ENCODE measurements at regions not wholly inside any gene's neighbourhood (a gene's known extent, or its start where the extent isn't known, plus 50 kb on each side); places are given as distances from the start of the nearest gene placed in this dataset.

DNA sequence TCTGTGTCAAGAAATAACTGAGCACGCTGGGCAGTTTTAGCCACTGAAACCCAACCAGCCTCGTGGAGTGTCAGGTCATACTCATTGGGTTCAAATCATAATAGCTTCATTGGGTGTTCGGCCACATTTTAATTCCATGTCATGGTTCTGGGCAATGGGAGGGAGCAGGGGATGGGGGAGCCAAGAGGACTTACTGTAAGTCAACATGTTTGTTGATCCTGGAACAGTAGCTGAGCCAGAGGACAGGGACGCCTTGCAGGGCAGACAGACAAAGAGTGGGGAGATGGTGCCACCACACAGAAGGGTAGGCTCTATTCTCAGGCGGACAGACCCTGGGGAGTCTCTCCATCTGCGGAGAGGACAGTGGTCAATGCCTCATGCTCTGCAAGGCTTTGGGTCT is 161.1 kb downstream of the ZBTB18 start:
- TF ChIP-seq SP2 (tag by site-specific recombination; IDR thresholded peaks at IDR 0.05), result no peak
- no peak for TF ChIP-seq ZNF558 (tag by site-specific recombination; IDR thresholded peaks at IDR 0.05)
- no peak for TF ChIP-seq ZNF19 (tag by site-specific recombination; IDR thresholded peaks at IDR 0.05; ENCODE audit: low read depth)
- no peak for TF ChIP-seq TCF7L2 (IDR thresholded peaks at IDR 0.05; ENCODE audit: borderline replicate concordance, low read depth, low read length)
- TF ChIP-seq, protein P1, sequence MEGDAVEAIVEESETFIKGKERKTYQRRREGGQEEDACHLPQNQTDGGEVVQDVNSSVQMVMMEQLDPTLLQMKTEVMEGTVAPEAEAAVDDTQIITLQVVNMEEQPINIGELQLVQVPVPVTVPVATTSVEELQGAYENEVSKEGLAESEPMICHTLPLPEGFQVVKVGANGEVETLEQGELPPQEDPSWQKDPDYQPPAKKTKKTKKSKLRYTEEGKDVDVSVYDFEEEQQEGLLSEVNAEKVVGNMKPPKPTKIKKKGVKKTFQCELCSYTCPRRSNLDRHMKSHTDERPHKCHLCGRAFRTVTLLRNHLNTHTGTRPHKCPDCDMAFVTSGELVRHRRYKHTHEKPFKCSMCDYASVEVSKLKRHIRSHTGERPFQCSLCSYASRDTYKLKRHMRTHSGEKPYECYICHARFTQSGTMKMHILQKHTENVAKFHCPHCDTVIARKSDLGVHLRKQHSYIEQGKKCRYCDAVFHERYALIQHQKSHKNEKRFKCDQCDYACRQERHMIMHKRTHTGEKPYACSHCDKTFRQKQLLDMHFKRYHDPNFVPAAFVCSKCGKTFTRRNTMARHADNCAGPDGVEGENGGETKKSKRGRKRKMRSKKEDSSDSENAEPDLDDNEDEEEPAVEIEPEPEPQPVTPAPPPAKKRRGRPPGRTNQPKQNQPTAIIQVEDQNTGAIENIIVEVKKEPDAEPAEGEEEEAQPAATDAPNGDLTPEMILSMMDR (tag by site-specific recombination; IDR thresholded peaks at IDR 0.05), result no peak
